Mucosa of descending colon (tissue), 3 donors: ENCODE measurements at regions not wholly inside any gene's neighbourhood (a gene's known extent, or its start where the extent isn't known, plus 50 kb on each side); places are given as distances from the start of the nearest gene placed in this dataset.
"Not testable (repeated sequence)": the region's sequence is repeated elsewhere in the genome, so short reads cannot be mapped to it uniquely, and the experiment has no call there.

ENCODE experiments used
- ATAC-seq: fragments of 200-7000 bp; cut with Tn5 transposase; one replicate; pipeline ENCODE4 v1.9.1; 2020; ENCODE audit warnings: mild to moderate bottlenecking, moderate library complexity
- DNase-seq, 3 donors: peaks; one replicate each; pipeline ENCODE4 v3.0.0-alpha.2; 2020
- H3K36me3 ChIP-seq: fragments of 200-600 bp; one replicate; pipeline ENCODE4 v1.8.0; 2021; ENCODE audit warnings: low read depth, mild to moderate bottlenecking
- H3K4me1 ChIP-seq: fragments of 200-600 bp; one replicate; pipeline ENCODE4 v1.8.0; 2021; ENCODE audit warnings: low read depth, mild to moderate bottlenecking
- H3K4me3 ChIP-seq: fragments of 200-600 bp; one replicate; pipeline ENCODE4 v1.8.0; 2021; ENCODE audit warnings: mild to moderate bottlenecking
- H3K9me3 ChIP-seq: fragments of 200-600 bp; one replicate; pipeline ENCODE4 v1.8.0; 2021; ENCODE audit warnings: mild to moderate bottlenecking
- CTCF ChIP-seq: fragments of 200-600 bp; IDR thresholded peaks from one replicate; pipeline ENCODE4 v1.8.0; 2022; ENCODE audit warnings: antibody characterized with exemption, mild to moderate bottlenecking
- intact Hi-C, 2 donors: fragments of 100-400 bp; cut with DNase I in 1 of 2; cut with micrococcal nuclease in 1 of 2; formaldehyde crosslinking; loops; one replicate each; pipeline versions ENCODE4 v1.11.0 to v1.11.1; 2022; cut with DNase I, micrococcal nuclease
- donor health status: DM: no; HTN: no; CAD: no; lungs with moderate emphysema.
- donor health status: DM: no; HTN: no; CAD: no.
- donor health status: DM: no; HTN: yes; CAD: no.

- no peak for TF ChIP-seq CTCF
- no peak for ATAC-seq
- H3K4me3 ChIP-seq: no peak overlapping the region
- H3K4me1 ChIP-seq: no peaks in the 10 kb centered on the region
- intact Hi-C loops: no loop called here
- H3K36me3 ChIP-seq: no peaks in the 10 kb centered on the region
- DNase-seq: no peak
- H3K9me3 ChIP-seq: no peaks in the 10 kb centered on the region
Measured at GRCh38 chrX:106278951-106279350, 110.8 kb downstream of the PWWP3B start.

GRCh38 chrX:106281383-106281782 lies 113.3 kb downstream of the PWWP3B start:
- Histone ChIP-seq H3K4me1 (no peaks in the 10 kb centered on the region), H3K4me3 (no peak overlapping the region), H3K9me3 (no peaks in the 10 kb centered on the region), H3K36me3 (no peaks in the 10 kb centered on the region)
- no peak for ATAC-seq
- DNase-seq: no peak
- intact Hi-C loops: no loop called here
- TF ChIP-seq CTCF: no peak

GRCh38 chrX:106283841-106284240 lies 115.7 kb downstream of the PWWP3B start:
- H3K4me3 ChIP-seq: no peak overlapping the region
- no peak for DNase-seq
- ATAC-seq: no peak
- H3K9me3 ChIP-seq: no peaks in the 10 kb centered on the region
- TF ChIP-seq CTCF: no peak
- no peaks in the 10 kb centered on the region for H3K36me3 ChIP-seq
- no peaks in the 10 kb centered on the region for H3K4me1 ChIP-seq
- intact Hi-C loops: no loop called here

- TF ChIP-seq CTCF: no peak
- no peak for ATAC-seq
- intact Hi-C loops: no loop called here
Measured at GRCh38 chrX:106284431-106285025, 116.4 kb downstream of the PWWP3B start.

GRCh38 chrX:106286053-106286650 lies 118.0 kb downstream of the PWWP3B start:
- Histone ChIP-seq H3K4me1 (no peaks in the 10 kb centered on the region), H3K9me3 (no peaks in the 10 kb centered on the region), H3K4me3 (no peak overlapping the region), H3K36me3 (no peaks in the 10 kb centered on the region)
- no peak for TF ChIP-seq CTCF
- DNase-seq: no peak
- ATAC-seq: no peak
- intact Hi-C loops: no loop called here

More at GRCh38 chrX:106284431-106285025, 116.4 kb downstream of the PWWP3B start:
- Histone ChIP-seq H3K36me3 (no peaks in the 10 kb centered on the region), H3K4me1 (no peaks in the 10 kb centered on the region), H3K4me3 (no peak overlapping the region), H3K9me3 (no peaks in the 10 kb centered on the region)
- no peak for DNase-seq

- H3K36me3 ChIP-seq, H3K9me3 ChIP-seq, ATAC-seq, H3K4me1 ChIP-seq, DNase-seq, intact Hi-C loops, H3K4me3 ChIP-seq: not testable (repeated sequence)
Measured at GRCh38 chrX:106290778-106291177, 122.7 kb downstream of the PWWP3B start.

- DNase-seq, intact Hi-C loops, H3K4me3 ChIP-seq, ATAC-seq, H3K4me1 ChIP-seq, H3K36me3 ChIP-seq, H3K9me3 ChIP-seq: not testable (repeated sequence)
Measured at GRCh38 chrX:106291779-106292390, 123.8 kb downstream of the PWWP3B start.
